Adrenal gland (tissue), 5 donors: ENCODE measurements at regions not wholly inside any gene's neighbourhood (a gene's known extent, or its start where the extent isn't known, plus 50 kb on each side); places are given as distances from the start of the nearest gene placed in this dataset.

Experiments used
- POLR2A ChIP-seq, 2 donors: fragments of 450-650 bp; IDR thresholded peaks; one replicate each; pipeline ENCODE4 v1.6.1; 2017; ENCODE audit warnings: antibody characterized with exemption in 2 of 2, mild to moderate bottlenecking in 2 of 2, moderate library complexity in 1 of 2
- TF ChIP-seq, protein P1 (sequence below), 6 experiments: fragments of 450-650 bp in 4 of 6; fragments of 200-600 bp in 2 of 6; sonication (generic) in 1 of 6; IDR thresholded peaks; 1 replicate in 5 of 6; 2 replicates in 1 of 6; pipeline versions ENCODE4 v1.5.1 to v1.8.0; 2016 to 2021; ENCODE audit warnings: antibody characterized with exemption in 6 of 6, mild to moderate bottlenecking in 2 of 6, moderate library complexity in 1 of 6
- donor health status: DM: no; HTN: no; CAD: no.

DNA sequence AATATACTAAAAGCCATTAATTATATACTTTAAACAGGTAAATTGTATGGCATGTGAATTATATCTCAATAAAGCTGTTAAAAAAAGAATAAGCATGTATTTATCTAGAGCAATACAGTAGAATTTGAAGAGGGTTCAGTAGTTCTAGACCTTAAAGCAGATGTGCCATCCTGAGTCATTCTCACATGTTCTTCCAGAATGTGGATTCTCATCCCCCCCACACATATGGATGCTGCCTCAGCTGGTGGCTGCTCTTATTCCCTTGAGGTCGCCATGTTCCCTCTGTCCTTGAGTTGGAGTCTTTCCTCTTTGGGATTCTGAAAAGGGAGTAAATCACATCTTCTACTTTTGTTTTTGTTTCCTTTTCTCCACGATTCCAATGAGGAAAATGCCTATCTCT is 321.3 kb downstream of the AEBP2 start:
- TF ChIP-seq POLR2A (IDR thresholded peaks at IDR 0.05), result no peak
- TF ChIP-seq, protein P1, sequence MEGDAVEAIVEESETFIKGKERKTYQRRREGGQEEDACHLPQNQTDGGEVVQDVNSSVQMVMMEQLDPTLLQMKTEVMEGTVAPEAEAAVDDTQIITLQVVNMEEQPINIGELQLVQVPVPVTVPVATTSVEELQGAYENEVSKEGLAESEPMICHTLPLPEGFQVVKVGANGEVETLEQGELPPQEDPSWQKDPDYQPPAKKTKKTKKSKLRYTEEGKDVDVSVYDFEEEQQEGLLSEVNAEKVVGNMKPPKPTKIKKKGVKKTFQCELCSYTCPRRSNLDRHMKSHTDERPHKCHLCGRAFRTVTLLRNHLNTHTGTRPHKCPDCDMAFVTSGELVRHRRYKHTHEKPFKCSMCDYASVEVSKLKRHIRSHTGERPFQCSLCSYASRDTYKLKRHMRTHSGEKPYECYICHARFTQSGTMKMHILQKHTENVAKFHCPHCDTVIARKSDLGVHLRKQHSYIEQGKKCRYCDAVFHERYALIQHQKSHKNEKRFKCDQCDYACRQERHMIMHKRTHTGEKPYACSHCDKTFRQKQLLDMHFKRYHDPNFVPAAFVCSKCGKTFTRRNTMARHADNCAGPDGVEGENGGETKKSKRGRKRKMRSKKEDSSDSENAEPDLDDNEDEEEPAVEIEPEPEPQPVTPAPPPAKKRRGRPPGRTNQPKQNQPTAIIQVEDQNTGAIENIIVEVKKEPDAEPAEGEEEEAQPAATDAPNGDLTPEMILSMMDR (IDR thresholded peaks at IDR 0.05), result no peak
